Endothelial cell of umbilical vein (primary cell): ENCODE measurements at regions not wholly inside any gene's neighbourhood (a gene's known extent, or its start where the extent isn't known, plus 50 kb on each side); places are given as distances from the start of the nearest gene placed in this dataset.

ENCODE experiments used
- BruUV-seq: library from RNA; stranded (reverse); fragments of 400-500 nt; replicated peaks from 2 replicates; lab custom pipeline; 2021; lab: Mats Ljungman, UMichigan
- CTCF ChIA-PET: fragments of 300-600, 350-600 bp; sonication (Branson Sonifier 250); formaldehyde crosslinking; loops from one replicate; lab custom pipeline; 2021; ENCODE audit warnings: antibody characterized with exemption, inconsistent platforms; lab: Charles Lee
- POLR2A ChIA-PET: fragments of 300-600, 350-600 bp; sonication (Branson Sonifier 250); formaldehyde crosslinking; loops from one replicate; lab custom pipeline; 2021; ENCODE audit warnings: antibody characterized with exemption, inconsistent platforms; lab: Charles Lee
- DNase-seq: peaks from one replicate; pipeline ENCODE4 v3.0.0-alpha.2; 2011; ENCODE audit warnings: low read depth, low spot score
- FAIRE-seq: peaks from 2 replicates; lab custom pipeline; 2011; peaks lifted over from hg19 to GRCh38; lab: Jason Lieb, UNC
- H2AFZ ChIP-seq: 2 replicates; pipeline ENCODE4 v1.6.0; 2012; ENCODE audit warnings: low read depth, low read length, control low read depth, inconsistent platforms
- H3K27ac ChIP-seq: 2 replicates; pipeline ENCODE4 v1.5.1; 2011; ENCODE audit warnings: low read depth, mild to moderate bottlenecking, control low read depth, low read length, moderate library complexity; ENCODE audit not compliant: insufficient read depth
- H3K27me3 ChIP-seq, 2 experiments: 2 replicates each; pipeline versions ENCODE4 v1.6.0 to v1.6.1; 2011; ENCODE audit warnings: low read length in 2 of 2, mixed read lengths in 1 of 2; ENCODE audit not compliant: control insufficient read depth in 2 of 2, insufficient read depth in 2 of 2
- H3K36me3 ChIP-seq, 2 experiments: 2 replicates in 1 of 2; 3 replicates in 1 of 2; pipeline ENCODE4 v1.5.1; 2011; ENCODE audit warnings: low read length in 2 of 2, mild to moderate bottlenecking in 1 of 2, moderate library complexity in 1 of 2; ENCODE audit not compliant: control insufficient read depth in 2 of 2, insufficient read depth in 2 of 2; ENCODE audit errors: extremely low read depth in 1 of 2
- H3K4me1 ChIP-seq: 3 replicates; pipeline ENCODE4 v1.5.1; 2011; ENCODE audit warnings: mild to moderate bottlenecking, low read length; ENCODE audit not compliant: control insufficient read depth, insufficient read depth; ENCODE audit errors: extremely low read depth
- H3K4me2 ChIP-seq: 2 replicates; pipeline ENCODE4 v1.6.1; 2011; ENCODE audit warnings: low read length, control low read depth, mixed read lengths; ENCODE audit not compliant: insufficient read depth
- H3K4me3 ChIP-seq, 3 experiments: fragments of 200-600 bp in 1 of 3; sonication (generic), shearing (Covaris generic) in 1 of 3; replicated peaks in 1 of 3; 2 replicates each; pipeline ENCODE4 v1.5.1; 2011 to 2016; ENCODE audit warnings: control low read depth in 3 of 3, low read length in 3 of 3, mild to moderate bottlenecking in 2 of 3, inconsistent platforms in 1 of 3, low read depth in 1 of 3, moderate library complexity in 1 of 3; ENCODE audit not compliant: insufficient read depth in 1 of 3
- H3K79me2 ChIP-seq: 2 replicates; pipeline ENCODE4 v1.6.0; 2012; ENCODE audit warnings: low read length, inconsistent platforms; ENCODE audit not compliant: control insufficient read depth, insufficient read depth
- H3K9ac ChIP-seq: replicated peaks from 2 replicates; pipeline ENCODE3; 2011; ENCODE audit warnings: low read length, control low read depth; ENCODE audit not compliant: insufficient read depth; ENCODE audit errors: extremely low read depth
- H3K9me1 ChIP-seq: replicated peaks from 3 replicates; pipeline ENCODE4 v1.6.0; 2011; ENCODE audit warnings: mild to moderate bottlenecking, low read length; ENCODE audit not compliant: control insufficient read depth, insufficient read depth; ENCODE audit errors: extremely low read depth
- H3K9me3 ChIP-seq: replicated peaks from 2 replicates; pipeline ENCODE4 v1.5.1; 2012; ENCODE audit warnings: low read length, inconsistent platforms; ENCODE audit not compliant: control insufficient read depth, insufficient read depth
- H4K20me1 ChIP-seq: replicated peaks from 2 replicates; pipeline ENCODE3; 2011; ENCODE audit warnings: mild to moderate bottlenecking, low read length; ENCODE audit not compliant: control insufficient read depth, insufficient read depth; ENCODE audit errors: extremely low read depth
- EZH2 ChIP-seq: IDR thresholded peaks from 2 replicates; pipeline ENCODE4 v1.6.1; 2012; ENCODE audit warnings: borderline replicate concordance, low read depth, mild to moderate bottlenecking, moderate library complexity, low read length, inconsistent platforms; ENCODE audit not compliant: severe bottlenecking
- FOS ChIP-seq: IDR thresholded peaks from 2 replicates; pipeline ENCODE4 v1.6.1; 2011; ENCODE audit warnings: mild to moderate bottlenecking, low read length, moderate library complexity, borderline replicate concordance; ENCODE audit not compliant: insufficient read depth
- JUN ChIP-seq: IDR thresholded peaks from 2 replicates; pipeline ENCODE4 v1.6.1; 2011; ENCODE audit warnings: borderline replicate concordance, low read depth; ENCODE audit not compliant: insufficient read length, insufficient read depth
- MYC ChIP-seq: IDR thresholded peaks from one replicate; pipeline ENCODE4 v1.6.1; 2011; ENCODE audit warnings: mild to moderate bottlenecking, low read depth, low read length
- POLR2AphosphoS5 ChIP-seq: IDR thresholded peaks from 2 replicates; pipeline ENCODE4 v1.6.1; 2012; ENCODE audit warnings: low read depth, mild to moderate bottlenecking, control low read depth, low read length, moderate library complexity; ENCODE audit not compliant: insufficient read depth
- dilution Hi-C: fragments of 300-500 bp; cut with MboI; formaldehyde crosslinking; loops from one replicate; pipeline ENCODE4 v1.15.0; 2019; ENCODE audit warnings: low sequenced_read_pairs; ENCODE audit not compliant: extremely low pct_ligation_motif_present
- intact Hi-C: fragments of 100-400 bp; cut with micrococcal nuclease; formaldehyde crosslinking; loops from one replicate; pipeline ENCODE4 v1.10.0; 2022
- TF ChIP-seq, protein P1 (sequence below): IDR thresholded peaks from 2 replicates; pipeline ENCODE4 v1.6.1; 2011; ENCODE audit not compliant: insufficient read depth, insufficient read length
- TF ChIP-seq, protein P2 (sequence below), 2 donors: IDR thresholded peaks; 1 replicate in 1 of 2; 2 replicates in 1 of 2; pipeline ENCODE4 v1.5.1; 2011; ENCODE audit warnings: low read length in 2 of 2, mild to moderate bottlenecking in 2 of 2, moderate library complexity in 2 of 2, control low read depth in 1 of 2, inconsistent platforms in 1 of 2, low read depth in 1 of 2; ENCODE audit not compliant: insufficient read depth in 1 of 2; ENCODE audit errors: extremely low read depth in 1 of 2

DNA sequence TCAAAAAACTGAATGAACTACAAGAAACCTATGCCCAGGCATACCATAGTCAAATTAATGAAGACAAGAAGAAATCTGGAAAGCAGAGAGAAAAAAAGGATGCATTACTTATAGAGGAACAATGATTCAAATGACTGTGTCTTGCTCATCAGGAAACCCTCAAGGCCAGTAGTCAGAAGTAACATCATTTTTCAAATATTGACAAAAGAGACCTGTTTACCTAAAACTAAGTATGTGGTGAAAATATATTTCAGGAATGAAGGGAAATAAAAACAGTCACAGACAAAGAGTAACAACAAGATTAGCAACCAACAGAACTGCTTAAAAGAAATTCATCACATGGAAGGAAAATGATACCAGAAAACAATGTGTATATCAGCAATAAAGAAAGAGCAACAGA lies 128.4 kb downstream of the ALOX5 start:
- Histone ChIP-seq H3K4me1 (no peaks in the 10 kb centered on the region), H3K9me1 (no peaks in the 10 kb centered on the region), H3K27me3 (no peaks in the 10 kb centered on the region), H4K20me1 (no peaks in the 10 kb centered on the region), H3K4me3 (no peak overlapping the region), H3K79me2 (no peaks in the 10 kb centered on the region), H3K9ac (no peak overlapping the region), H3K9me3 (no peaks in the 10 kb centered on the region), H2AFZ (no peak overlapping the region), H3K4me2 (no peak overlapping the region), H3K27ac (no peak overlapping the region), H3K36me3 (no peaks in the 10 kb centered on the region)
- CTCF ChIA-PET, result no interaction called here
- DNase-seq (peak; percentile 24), FAIRE-seq (no peak)
- intact Hi-C loops (no loop called here), dilution Hi-C loops (no loop called here)
- no TSS peak for BruUV-seq
- POLR2A ChIA-PET, result no interaction called here
- TF ChIP-seq MYC (no peak), FOS (peak; percentile 40), JUN (no peak), POLR2AphosphoS5 (no peak)
- TF ChIP-seq, protein P1, sequence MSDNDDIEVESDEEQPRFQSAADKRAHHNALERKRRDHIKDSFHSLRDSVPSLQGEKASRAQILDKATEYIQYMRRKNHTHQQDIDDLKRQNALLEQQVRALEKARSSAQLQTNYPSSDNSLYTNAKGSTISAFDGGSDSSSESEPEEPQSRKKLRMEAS, result no peak
- TF ChIP-seq, protein P2, sequence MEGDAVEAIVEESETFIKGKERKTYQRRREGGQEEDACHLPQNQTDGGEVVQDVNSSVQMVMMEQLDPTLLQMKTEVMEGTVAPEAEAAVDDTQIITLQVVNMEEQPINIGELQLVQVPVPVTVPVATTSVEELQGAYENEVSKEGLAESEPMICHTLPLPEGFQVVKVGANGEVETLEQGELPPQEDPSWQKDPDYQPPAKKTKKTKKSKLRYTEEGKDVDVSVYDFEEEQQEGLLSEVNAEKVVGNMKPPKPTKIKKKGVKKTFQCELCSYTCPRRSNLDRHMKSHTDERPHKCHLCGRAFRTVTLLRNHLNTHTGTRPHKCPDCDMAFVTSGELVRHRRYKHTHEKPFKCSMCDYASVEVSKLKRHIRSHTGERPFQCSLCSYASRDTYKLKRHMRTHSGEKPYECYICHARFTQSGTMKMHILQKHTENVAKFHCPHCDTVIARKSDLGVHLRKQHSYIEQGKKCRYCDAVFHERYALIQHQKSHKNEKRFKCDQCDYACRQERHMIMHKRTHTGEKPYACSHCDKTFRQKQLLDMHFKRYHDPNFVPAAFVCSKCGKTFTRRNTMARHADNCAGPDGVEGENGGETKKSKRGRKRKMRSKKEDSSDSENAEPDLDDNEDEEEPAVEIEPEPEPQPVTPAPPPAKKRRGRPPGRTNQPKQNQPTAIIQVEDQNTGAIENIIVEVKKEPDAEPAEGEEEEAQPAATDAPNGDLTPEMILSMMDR (IDR thresholded peaks at IDR 0.05; ENCODE audit: extremely low read depth in 1 of 2, insufficient read depth in 1 of 2, low read depth in 1 of 2, low read length in 2 of 2), result no peak

DNA sequence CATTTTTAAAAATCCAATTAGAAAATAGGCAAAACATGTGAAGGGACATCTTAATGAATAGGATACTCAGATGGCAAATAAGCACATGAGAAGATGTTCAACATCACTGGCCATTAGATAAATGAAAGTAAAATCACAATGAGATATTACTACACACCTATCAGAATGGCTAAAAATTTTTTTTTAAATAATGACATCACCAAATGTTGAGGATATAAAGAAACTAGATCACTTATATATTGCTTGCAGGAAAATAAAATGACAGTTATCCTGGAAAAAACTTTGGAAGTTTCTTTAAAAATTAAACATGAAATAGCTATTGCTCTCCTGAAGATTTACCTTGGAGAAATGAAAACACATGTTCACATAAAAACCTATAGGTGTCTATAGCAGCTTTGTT lies 127.8 kb downstream of the ALOX5 start:
- FAIRE-seq, result no peak
- no peak overlapping the region for H3K4me3 ChIP-seq
- H3K9me1 ChIP-seq, result no peaks in the 10 kb centered on the region
- no peaks in the 10 kb centered on the region for H4K20me1 ChIP-seq
- H3K27me3 ChIP-seq, result no peaks in the 10 kb centered on the region
- no peaks in the 10 kb centered on the region for H3K4me1 ChIP-seq
- H3K4me2 ChIP-seq, result no peak overlapping the region
- no peaks in the 10 kb centered on the region for H3K36me3 ChIP-seq
- intact Hi-C loops (no loop called here), dilution Hi-C loops (no loop called here)
- no peak for DNase-seq
- no peak overlapping the region for H2AFZ ChIP-seq
- TF ChIP-seq EZH2 (no peak), FOS (no peak), MYC (no peak)
- TF ChIP-seq, protein P1, result no peak
- TF ChIP-seq, protein P2 (IDR thresholded peaks at IDR 0.05; ENCODE audit: extremely low read depth in 1 of 2, insufficient read depth in 1 of 2, low read depth in 1 of 2, low read length in 2 of 2), result no peak
- BruUV-seq, result no TSS peak
- H3K27ac ChIP-seq, result no peak overlapping the region
- no peaks in the 10 kb centered on the region for H3K9me3 ChIP-seq
- H3K9ac ChIP-seq, result no peak overlapping the region
- ChIA-PET POLR2A (no interaction called here), CTCF (no interaction called here)
- H3K79me2 ChIP-seq, result no peaks in the 10 kb centered on the region
